ENCODE measurements at regions not wholly inside any gene's neighbourhood (a gene's known extent, or its start where the extent isn't known, plus 50 kb on each side); places are given as distances from the start of the nearest gene placed in this dataset.

GRCh38 chr5:37891832-37892231 is 52.0 kb upstream of the GDNF start:
- no peaks in the 10 kb centered on the region for H3K36me3 ChIP-seq
- TF ChIP-seq, protein P1, sequence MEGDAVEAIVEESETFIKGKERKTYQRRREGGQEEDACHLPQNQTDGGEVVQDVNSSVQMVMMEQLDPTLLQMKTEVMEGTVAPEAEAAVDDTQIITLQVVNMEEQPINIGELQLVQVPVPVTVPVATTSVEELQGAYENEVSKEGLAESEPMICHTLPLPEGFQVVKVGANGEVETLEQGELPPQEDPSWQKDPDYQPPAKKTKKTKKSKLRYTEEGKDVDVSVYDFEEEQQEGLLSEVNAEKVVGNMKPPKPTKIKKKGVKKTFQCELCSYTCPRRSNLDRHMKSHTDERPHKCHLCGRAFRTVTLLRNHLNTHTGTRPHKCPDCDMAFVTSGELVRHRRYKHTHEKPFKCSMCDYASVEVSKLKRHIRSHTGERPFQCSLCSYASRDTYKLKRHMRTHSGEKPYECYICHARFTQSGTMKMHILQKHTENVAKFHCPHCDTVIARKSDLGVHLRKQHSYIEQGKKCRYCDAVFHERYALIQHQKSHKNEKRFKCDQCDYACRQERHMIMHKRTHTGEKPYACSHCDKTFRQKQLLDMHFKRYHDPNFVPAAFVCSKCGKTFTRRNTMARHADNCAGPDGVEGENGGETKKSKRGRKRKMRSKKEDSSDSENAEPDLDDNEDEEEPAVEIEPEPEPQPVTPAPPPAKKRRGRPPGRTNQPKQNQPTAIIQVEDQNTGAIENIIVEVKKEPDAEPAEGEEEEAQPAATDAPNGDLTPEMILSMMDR (IDR thresholded peaks at IDR 0.05; ENCODE audit: borderline replicate concordance), result no peak
- H3K9me3 ChIP-seq (replicated peaks), result peaks cover 6% of the 10 kb centered on the region
- peaks cover 16% of the 10 kb centered on the region for H3K27me3 ChIP-seq (ENCODE audit: low read depth)
- no peaks in the 10 kb centered on the region for H3K4me1 ChIP-seq
- no peak overlapping the region for H3K4me3 ChIP-seq
- DNase-seq, result no peak
- H3K27ac ChIP-seq (replicated peaks), result no peak overlapping the region
- intact Hi-C loops (cut with micrococcal nuclease), result no loop called here

DNA sequence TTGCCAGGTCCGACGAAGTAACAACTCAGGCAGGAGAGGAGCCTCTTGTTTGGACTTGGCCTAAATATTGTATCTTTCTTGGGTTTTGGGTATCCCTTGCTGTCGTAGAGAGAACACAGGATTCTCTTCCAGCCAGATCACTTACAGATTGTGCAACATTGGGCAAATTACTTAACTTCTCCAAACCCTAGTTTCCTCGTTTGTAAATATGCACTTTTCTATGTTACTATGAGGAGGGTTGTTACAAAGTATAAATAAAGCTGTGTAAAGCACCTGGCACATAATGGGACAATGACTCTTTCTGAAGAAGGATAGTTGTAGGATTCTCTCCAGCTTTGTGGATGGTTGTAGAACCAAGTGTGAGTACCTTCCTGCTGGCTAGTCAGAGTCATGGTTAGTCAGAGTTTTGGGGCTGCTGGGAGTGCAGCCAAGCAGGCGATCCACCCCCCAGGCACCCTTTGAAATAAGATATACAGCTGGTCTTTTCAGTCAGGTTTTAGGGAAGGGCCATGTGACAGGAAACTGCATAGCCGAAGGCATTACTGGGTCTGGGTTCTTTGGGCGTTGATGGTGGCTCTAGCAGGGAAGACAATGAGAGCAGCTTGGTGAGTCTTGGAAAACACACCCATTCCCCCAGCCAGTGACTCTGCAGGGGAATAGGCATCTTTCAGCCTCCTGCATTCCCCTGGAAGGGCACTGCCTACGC is 49.9 kb upstream of the GDNF start:
- intact Hi-C loops (cut with micrococcal nuclease), result no loop called here
- Histone ChIP-seq H3K4me1 (no peaks in the 10 kb centered on the region), H3K27ac (replicated peaks) (no peak overlapping the region), H3K4me3 (no peak overlapping the region), H3K27me3 (ENCODE audit: low read depth) (peaks cover 30% of the 10 kb centered on the region), H3K36me3 (no peaks in the 10 kb centered on the region), H3K9me3 (replicated peaks) (peaks cover 6% of the 10 kb centered on the region)
- DNase-seq, result no peak
- TF ChIP-seq, protein P1 (IDR thresholded peaks at IDR 0.05; ENCODE audit: borderline replicate concordance), result no peak

All from left ventricle myocardium inferior (tissue), 1 donor.